ENCODE measurements at regions not wholly inside any gene's neighbourhood (a gene's known extent, or its start where the extent isn't known, plus 50 kb on each side); places are given as distances from the start of the nearest gene placed in this dataset.

GRCh38 chr9:69967344-69967743 is 76.3 kb upstream of the MAMDC2 start:
- no peak for TF ChIP-seq CTCF (IDR thresholded peaks at IDR 0.05)
- TF ChIP-seq POLR2A (IDR thresholded peaks at IDR 0.05) = no peak

All from adrenal gland (tissue), 5 donors.